Left ventricle myocardium superior (tissue), 1 donor: ENCODE measurements at regions not wholly inside any gene's neighbourhood (a gene's known extent, or its start where the extent isn't known, plus 50 kb on each side); places are given as distances from the start of the nearest gene placed in this dataset.

ENCODE experiments used
- ATAC-seq: fragments of 200-7000 bp; cut with Tn5 transposase; one replicate; pipeline ENCODE4 v1.9.1; 2020; ENCODE audit warnings: mild to moderate bottlenecking, moderate library complexity
- DNase-seq: peaks from one replicate; pipeline ENCODE4 v3.0.0-alpha.2; 2020
- intact Hi-C: fragments of 100-400 bp; cut with micrococcal nuclease; formaldehyde crosslinking; loops from one replicate; pipeline ENCODE4 v1.11.0; 2022
- donor health status: DM: no; HTN: yes; CAD: no; lungs with severe emphysema.

GRCh38 chr11:15805726-15806125 is 550.6 kb downstream of the SOX6 start:
- DNase-seq = no peak
- intact Hi-C loops = no loop called here
- no peak for ATAC-seq

GRCh38 chr11:15806217-15806616 is 550.1 kb downstream of the SOX6 start:
- intact Hi-C loops = no loop called here
- ATAC-seq (no peak), DNase-seq (no peak)

GRCh38 chr11:15807827-15808226 is 548.5 kb downstream of the SOX6 start:
- intact Hi-C loops = no loop called here
- ATAC-seq (no peak), DNase-seq (no peak)

- intact Hi-C loops = no loop called here
- no peak for ATAC-seq
- DNase-seq = no peak
These were observed 546.3 kb downstream of the SOX6 start for GRCh38 chr11:15810082-15810481.

- ATAC-seq = no peak
- no peak for DNase-seq
- intact Hi-C loops = no loop called here
These were observed 545.8 kb downstream of the SOX6 start for GRCh38 chr11:15810525-15810924.

- intact Hi-C loops = no loop called here
- ATAC-seq (peak; percentile 20), DNase-seq (no peak)
These were observed 540.8 kb downstream of the SOX6 start for GRCh38 chr11:15815246-15816195.

- DNase-seq (no peak), ATAC-seq (peak; percentile 69)
- intact Hi-C loops = no loop called here
These were observed 540.0 kb downstream of the SOX6 start for GRCh38 chr11:15816260-15816871.

GRCh38 chr11:15817001-15817400 is 539.3 kb downstream of the SOX6 start:
- DNase-seq (no peak), ATAC-seq (no peak)
- intact Hi-C loops = no loop called here

GRCh38 chr11:15818132-15818842 is 538.1 kb downstream of the SOX6 start:
- intact Hi-C loops = no loop called here
- ATAC-seq = peak; percentile 5
- no peak for DNase-seq

GRCh38 chr11:15819679-15820286 is 536.6 kb downstream of the SOX6 start:
- intact Hi-C loops = no loop called here
- ATAC-seq (peak; percentile 91), DNase-seq (peak; percentile 85)

- DNase-seq (no peak), ATAC-seq (no peak)
- intact Hi-C loops = no loop called here
These were observed 534.9 kb downstream of the SOX6 start for GRCh38 chr11:15821451-15821850.

GRCh38 chr11:15824060-15824459 is 532.3 kb downstream of the SOX6 start:
- no peak for DNase-seq
- intact Hi-C loops = no loop called here
- no peak for ATAC-seq

- ATAC-seq (no peak), DNase-seq (no peak)
- intact Hi-C loops = no loop called here
These were observed 530.2 kb downstream of the SOX6 start for GRCh38 chr11:15825976-15826650.

GRCh38 chr11:15826826-15827225 is 529.5 kb downstream of the SOX6 start:
- ATAC-seq (peak; percentile 54), DNase-seq (peak; percentile 62)
- intact Hi-C loops = no loop called here

GRCh38 chr11:15828215-15828853 is 528.0 kb downstream of the SOX6 start:
- ATAC-seq = peak; percentile 68
- no peak for DNase-seq
- intact Hi-C loops = no loop called here

GRCh38 chr11:15829312-15829711 is 527.0 kb downstream of the SOX6 start:
- DNase-seq (no peak), ATAC-seq (no peak)
- intact Hi-C loops = no loop called here

- DNase-seq = no peak
- no peak for ATAC-seq
- intact Hi-C loops = no loop called here
These were observed 525.5 kb downstream of the SOX6 start for GRCh38 chr11:15830741-15831428.

- intact Hi-C loops = no loop called here
- DNase-seq (no peak), ATAC-seq (no peak)
These were observed 520.4 kb downstream of the SOX6 start for GRCh38 chr11:15835788-15836411.
